Liver (tissue), 8 donors: ENCODE measurements at regions not wholly inside any gene's neighbourhood (a gene's known extent, or its start where the extent isn't known, plus 50 kb on each side); places are given as distances from the start of the nearest gene placed in this dataset.

ENCODE experiments used
- DNase-seq: peaks from one replicate; pipeline ENCODE4 v3.0.0-alpha.2; 2017; ENCODE audit warnings: low spot score
- H3K27ac ChIP-seq, 2 donors: one replicate each; pipeline ENCODE4 v1.7.0; 2013; ENCODE audit warnings: inconsistent platforms in 2 of 2, low read length in 2 of 2, control low read depth in 1 of 2, low read depth in 1 of 2, mild to moderate bottlenecking in 1 of 2
- H3K27me3 ChIP-seq, 4 donors: one replicate each; pipeline versions ENCODE4 v1.6.1 to v1.7.0; 2013; ENCODE audit warnings: low read length in 3 of 4, inconsistent platforms in 1 of 4, mild to moderate bottlenecking in 1 of 4, moderate library complexity in 1 of 4; ENCODE audit not compliant: control insufficient read depth in 4 of 4, insufficient read depth in 4 of 4
- H3K36me3 ChIP-seq, 4 donors: one replicate each; pipeline versions ENCODE4 v1.6.1 to v1.7.0; 2013; ENCODE audit warnings: low read length in 3 of 4, mild to moderate bottlenecking in 3 of 4, low read depth in 1 of 4, moderate library complexity in 1 of 4; ENCODE audit not compliant: control insufficient read depth in 4 of 4, insufficient read depth in 3 of 4
- H3K4me1 ChIP-seq, 4 donors: one replicate each; pipeline versions ENCODE4 v1.6.1 to v1.7.0; 2013; ENCODE audit warnings: low read length in 3 of 4, mild to moderate bottlenecking in 3 of 4, moderate library complexity in 1 of 4; ENCODE audit not compliant: control insufficient read depth in 4 of 4, insufficient read depth in 4 of 4
- H3K4me3 ChIP-seq, 3 donors: one replicate each; pipeline versions ENCODE4 v1.6.1 to v1.7.0; 2013; ENCODE audit warnings: low read length in 3 of 3, control low read depth in 1 of 3, low read depth in 1 of 3, mild to moderate bottlenecking in 1 of 3
- H3K9ac ChIP-seq, 2 donors: one replicate each; pipeline ENCODE4 v1.7.0; 2013; ENCODE audit warnings: low read length in 2 of 2, mild to moderate bottlenecking in 2 of 2, moderate library complexity in 2 of 2, control low read depth in 1 of 2, low read depth in 1 of 2
- H3K9me3 ChIP-seq, 4 donors: one replicate each; pipeline versions ENCODE4 v1.6.1 to v1.7.0; 2013; ENCODE audit warnings: low read length in 3 of 4; ENCODE audit not compliant: control insufficient read depth in 4 of 4
- FOXA2 ChIP-seq: IDR thresholded peaks from 2 replicates; pipeline ENCODE4 v1.6.1; 2016; ENCODE audit warnings: antibody characterized with exemption
- GABPA ChIP-seq, 2 donors: IDR thresholded peaks in 1 of 2; conservative IDR thresholded peaks in 1 of 2; 2 replicates each; pipeline ENCODE4 v1.6.1; 2016; ENCODE audit warnings: antibody characterized with exemption in 2 of 2, mild to moderate bottlenecking in 1 of 2, moderate library complexity in 1 of 2
- HNF4A ChIP-seq, 2 donors: conservative IDR thresholded peaks; 2 replicates each; pipeline ENCODE4 v1.6.1; 2016; ENCODE audit warnings: antibody characterized with exemption in 2 of 2, mild to moderate bottlenecking in 2 of 2
- HNF4G ChIP-seq: IDR thresholded peaks from 2 replicates; pipeline ENCODE4 v1.6.1; 2016; ENCODE audit warnings: antibody characterized with exemption
- JUND ChIP-seq, 2 donors: IDR thresholded peaks; 2 replicates each; pipeline ENCODE4 v1.6.1; 2016; ENCODE audit warnings: antibody characterized with exemption in 2 of 2
- NR2F2 ChIP-seq: IDR thresholded peaks from 2 replicates; pipeline ENCODE4 v1.6.1; 2016; ENCODE audit warnings: antibody characterized with exemption
- RAD21 ChIP-seq, 2 donors: IDR thresholded peaks; 2 replicates each; pipeline ENCODE4 v1.6.1; 2016; ENCODE audit warnings: antibody characterized with exemption in 2 of 2, mild to moderate bottlenecking in 2 of 2
- RXRA ChIP-seq, 2 donors: IDR thresholded peaks; 2 replicates each; pipeline ENCODE4 v1.6.1; 2017 to 2018; ENCODE audit warnings: antibody characterized with exemption in 2 of 2, mild to moderate bottlenecking in 1 of 2
- TAF1 ChIP-seq: conservative IDR thresholded peaks from 2 replicates; pipeline ENCODE4 v1.6.1; 2016; ENCODE audit warnings: antibody characterized with exemption, mild to moderate bottlenecking
- YY1 ChIP-seq: IDR thresholded peaks from 2 replicates; pipeline ENCODE4 v1.6.1; 2016; ENCODE audit warnings: antibody characterized with exemption, mild to moderate bottlenecking
- WGBS: extraction: QIAGEN DNeasy Blood & Tissue Kit; methylation state at CpG from one replicate; pipeline ENCODE4 v1.1.7; 2013; 5-methylcytosine and 5-hydroxymethylcytosine counted together
- TF ChIP-seq, protein P1 (sequence below): IDR thresholded peaks from 2 replicates; pipeline ENCODE4 v1.6.1; 2016; ENCODE audit warnings: antibody characterized with exemption, mild to moderate bottlenecking
- TF ChIP-seq, protein P2 (sequence below): IDR thresholded peaks from 2 replicates; pipeline ENCODE4 v1.6.1; 2016; ENCODE audit warnings: antibody characterized with exemption
- TF ChIP-seq, protein P3 (sequence below): IDR thresholded peaks from 2 replicates; pipeline ENCODE4 v1.6.1; 2016; ENCODE audit warnings: antibody characterized with exemption
- TF ChIP-seq, protein P4 (sequence below): fragments of 150-350 bp; IDR thresholded peaks from 2 replicates; pipeline ENCODE4 v1.5.1; 2017; ENCODE audit warnings: improper control_type of control experiment, low read depth, low read length; ENCODE audit not compliant: missing input control
- TF ChIP-seq, protein P5 (sequence below): IDR thresholded peaks from 2 replicates; pipeline ENCODE4 v1.6.1; 2016; ENCODE audit warnings: antibody characterized with exemption
- donor health status: healthy.
- donor health status: healthy.
- donor health status: healthy.
- donor health status: healthy.
- donor health status: healthy.

DNA sequence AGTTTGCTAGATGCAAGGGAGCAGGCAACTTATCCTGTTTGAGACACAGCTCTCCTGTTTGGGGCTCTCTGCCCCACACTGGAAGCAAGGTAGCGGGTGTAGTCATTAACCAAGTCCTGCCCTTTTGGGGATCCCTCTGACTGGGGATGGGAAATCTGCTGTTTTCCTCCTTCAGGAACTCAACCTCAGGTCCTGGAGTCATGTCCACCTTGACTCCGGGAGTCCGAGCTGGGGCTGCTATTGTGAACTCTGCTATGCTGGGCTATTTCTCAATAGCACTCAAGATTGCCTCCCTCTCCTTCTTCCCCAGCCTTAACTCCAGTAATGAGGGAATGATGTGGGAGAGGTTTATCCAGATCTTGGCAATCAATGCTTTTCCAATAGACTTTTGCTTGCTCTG, 54.1 kb upstream of the CHD6 start:
- WGBS, result 91% methylated on average over 3 of the region's 3 CpGs
- Histone ChIP-seq H3K9me3 (peaks cover 0 to 2% (median 0%) of the 10 kb centered on the region in 4 donors), H3K4me1 (no peaks in the 10 kb centered on the region), H3K27ac (no peak overlapping the region), H3K9ac (no peak overlapping the region), H3K27me3 (peaks cover 0 to 4% (median 0%) of the 10 kb centered on the region in 4 donors), H3K4me3 (no peak overlapping the region), H3K36me3 (no peaks in the 10 kb centered on the region)
- TF ChIP-seq JUND (IDR thresholded peaks at IDR 0.05) (no peak), RXRA (IDR thresholded peaks at IDR 0.05) (no peak), FOXA2 (no peak), NR2F2 (no peak), TAF1 (no peak)
- TF ChIP-seq, protein P1, sequence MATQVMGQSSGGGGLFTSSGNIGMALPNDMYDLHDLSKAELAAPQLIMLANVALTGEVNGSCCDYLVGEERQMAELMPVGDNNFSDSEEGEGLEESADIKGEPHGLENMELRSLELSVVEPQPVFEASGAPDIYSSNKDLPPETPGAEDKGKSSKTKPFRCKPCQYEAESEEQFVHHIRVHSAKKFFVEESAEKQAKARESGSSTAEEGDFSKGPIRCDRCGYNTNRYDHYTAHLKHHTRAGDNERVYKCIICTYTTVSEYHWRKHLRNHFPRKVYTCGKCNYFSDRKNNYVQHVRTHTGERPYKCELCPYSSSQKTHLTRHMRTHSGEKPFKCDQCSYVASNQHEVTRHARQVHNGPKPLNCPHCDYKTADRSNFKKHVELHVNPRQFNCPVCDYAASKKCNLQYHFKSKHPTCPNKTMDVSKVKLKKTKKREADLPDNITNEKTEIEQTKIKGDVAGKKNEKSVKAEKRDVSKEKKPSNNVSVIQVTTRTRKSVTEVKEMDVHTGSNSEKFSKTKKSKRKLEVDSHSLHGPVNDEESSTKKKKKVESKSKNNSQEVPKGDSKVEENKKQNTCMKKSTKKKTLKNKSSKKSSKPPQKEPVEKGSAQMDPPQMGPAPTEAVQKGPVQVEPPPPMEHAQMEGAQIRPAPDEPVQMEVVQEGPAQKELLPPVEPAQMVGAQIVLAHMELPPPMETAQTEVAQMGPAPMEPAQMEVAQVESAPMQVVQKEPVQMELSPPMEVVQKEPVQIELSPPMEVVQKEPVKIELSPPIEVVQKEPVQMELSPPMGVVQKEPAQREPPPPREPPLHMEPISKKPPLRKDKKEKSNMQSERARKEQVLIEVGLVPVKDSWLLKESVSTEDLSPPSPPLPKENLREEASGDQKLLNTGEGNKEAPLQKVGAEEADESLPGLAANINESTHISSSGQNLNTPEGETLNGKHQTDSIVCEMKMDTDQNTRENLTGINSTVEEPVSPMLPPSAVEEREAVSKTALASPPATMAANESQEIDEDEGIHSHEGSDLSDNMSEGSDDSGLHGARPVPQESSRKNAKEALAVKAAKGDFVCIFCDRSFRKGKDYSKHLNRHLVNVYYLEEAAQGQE, result no peak
- TF ChIP-seq, protein P2, sequence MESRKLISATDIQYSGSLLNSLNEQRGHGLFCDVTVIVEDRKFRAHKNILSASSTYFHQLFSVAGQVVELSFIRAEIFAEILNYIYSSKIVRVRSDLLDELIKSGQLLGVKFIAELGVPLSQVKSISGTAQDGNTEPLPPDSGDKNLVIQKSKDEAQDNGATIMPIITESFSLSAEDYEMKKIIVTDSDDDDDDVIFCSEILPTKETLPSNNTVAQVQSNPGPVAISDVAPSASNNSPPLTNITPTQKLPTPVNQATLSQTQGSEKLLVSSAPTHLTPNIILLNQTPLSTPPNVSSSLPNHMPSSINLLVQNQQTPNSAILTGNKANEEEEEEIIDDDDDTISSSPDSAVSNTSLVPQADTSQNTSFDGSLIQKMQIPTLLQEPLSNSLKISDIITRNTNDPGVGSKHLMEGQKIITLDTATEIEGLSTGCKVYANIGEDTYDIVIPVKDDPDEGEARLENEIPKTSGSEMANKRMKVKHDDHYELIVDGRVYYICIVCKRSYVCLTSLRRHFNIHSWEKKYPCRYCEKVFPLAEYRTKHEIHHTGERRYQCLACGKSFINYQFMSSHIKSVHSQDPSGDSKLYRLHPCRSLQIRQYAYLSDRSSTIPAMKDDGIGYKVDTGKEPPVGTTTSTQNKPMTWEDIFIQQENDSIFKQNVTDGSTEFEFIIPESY, result no peak
- DNase-seq, result no peak

DNA sequence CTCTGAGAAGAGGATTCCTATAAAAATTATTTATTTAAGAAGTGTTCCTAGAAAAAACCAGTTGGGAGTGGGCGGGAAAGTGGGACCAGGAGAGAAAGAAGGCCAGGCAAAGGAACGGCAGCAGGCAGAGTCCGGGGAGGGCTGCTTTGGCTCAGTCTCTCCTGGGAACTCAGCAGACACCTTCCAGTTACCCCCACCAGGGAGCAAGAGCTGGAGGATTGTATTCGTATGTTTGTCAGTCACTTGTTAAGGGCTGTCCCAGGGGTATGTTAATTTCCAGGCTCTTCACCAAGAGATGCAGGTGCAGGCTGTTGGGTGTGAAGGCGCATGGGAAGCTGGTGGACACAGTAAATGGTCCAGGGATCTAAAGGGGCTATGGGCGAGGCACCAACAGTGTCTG, 53.0 kb upstream of the CHD6 start:
- no peak overlapping the region for H3K4me3 ChIP-seq
- DNase-seq, result no peak
- WGBS, result 78% methylated on average over 6 of the region's 6 CpGs
- no peaks in the 10 kb centered on the region for H3K4me1 ChIP-seq
- no peak for TF ChIP-seq HNF4G
- TF ChIP-seq JUND (IDR thresholded peaks at IDR 0.05), result no peak
- TF ChIP-seq, protein P2, result no peak
- no peak for TF ChIP-seq GABPA (IDR thresholded peaks at IDR 0.05 in 1 of 2, conservative IDR thresholded peaks at IDR 0.05 in 1 of 2)
- no peak overlapping the region for H3K9ac ChIP-seq
- H3K27me3 ChIP-seq, result peaks cover 0 to 4% (median 0%) of the 10 kb centered on the region in 4 donors
- peaks cover 0 to 2% (median 0%) of the 10 kb centered on the region in 4 donors for H3K9me3 ChIP-seq
- no peaks in the 10 kb centered on the region for H3K36me3 ChIP-seq
- H3K27ac ChIP-seq, result no peak overlapping the region

DNA sequence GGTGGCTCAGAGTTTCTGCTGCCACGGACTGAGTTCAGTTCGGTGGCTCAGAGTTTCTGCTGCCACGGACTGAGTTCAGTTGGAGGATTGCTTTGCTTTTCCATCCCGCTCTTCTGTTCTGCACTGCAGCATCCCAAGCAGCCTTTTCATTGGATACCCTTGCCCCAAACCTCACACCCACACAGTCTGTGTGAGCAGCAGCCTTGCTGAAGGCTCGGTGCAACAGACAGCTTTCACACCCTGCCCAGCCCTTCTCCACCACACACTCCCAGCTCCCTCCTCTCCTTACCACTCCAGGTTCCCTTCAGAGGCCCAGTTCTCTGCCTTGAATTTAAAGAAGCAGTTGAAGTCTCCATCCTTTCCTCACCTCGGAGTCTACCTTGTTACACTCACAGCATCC, 52.5 kb upstream of the CHD6 start:
- Histone ChIP-seq H3K4me1 (no peaks in the 10 kb centered on the region), H3K27me3 (peaks cover 0 to 4% (median 0%) of the 10 kb centered on the region in 4 donors), H3K9me3 (peaks cover 0 to 2% (median 0%) of the 10 kb centered on the region in 4 donors), H3K36me3 (no peaks in the 10 kb centered on the region), H3K4me3 (no peak overlapping the region), H3K9ac (no peak overlapping the region), H3K27ac (no peak overlapping the region)
- no peak for DNase-seq
- 73% methylated on average over 6 of the region's 6 CpGs for WGBS
- TF ChIP-seq HNF4A (conservative IDR thresholded peaks at IDR 0.05) (no peak), FOXA2 (no peak), RXRA (IDR thresholded peaks at IDR 0.05) (no peak), HNF4G (no peak), YY1 (no peak), RAD21 (IDR thresholded peaks at IDR 0.05) (no peak)
- TF ChIP-seq, protein P3, sequence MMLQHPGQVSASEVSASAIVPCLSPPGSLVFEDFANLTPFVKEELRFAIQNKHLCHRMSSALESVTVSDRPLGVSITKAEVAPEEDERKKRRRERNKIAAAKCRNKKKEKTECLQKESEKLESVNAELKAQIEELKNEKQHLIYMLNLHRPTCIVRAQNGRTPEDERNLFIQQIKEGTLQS, result no peak
- TF ChIP-seq, protein P4, sequence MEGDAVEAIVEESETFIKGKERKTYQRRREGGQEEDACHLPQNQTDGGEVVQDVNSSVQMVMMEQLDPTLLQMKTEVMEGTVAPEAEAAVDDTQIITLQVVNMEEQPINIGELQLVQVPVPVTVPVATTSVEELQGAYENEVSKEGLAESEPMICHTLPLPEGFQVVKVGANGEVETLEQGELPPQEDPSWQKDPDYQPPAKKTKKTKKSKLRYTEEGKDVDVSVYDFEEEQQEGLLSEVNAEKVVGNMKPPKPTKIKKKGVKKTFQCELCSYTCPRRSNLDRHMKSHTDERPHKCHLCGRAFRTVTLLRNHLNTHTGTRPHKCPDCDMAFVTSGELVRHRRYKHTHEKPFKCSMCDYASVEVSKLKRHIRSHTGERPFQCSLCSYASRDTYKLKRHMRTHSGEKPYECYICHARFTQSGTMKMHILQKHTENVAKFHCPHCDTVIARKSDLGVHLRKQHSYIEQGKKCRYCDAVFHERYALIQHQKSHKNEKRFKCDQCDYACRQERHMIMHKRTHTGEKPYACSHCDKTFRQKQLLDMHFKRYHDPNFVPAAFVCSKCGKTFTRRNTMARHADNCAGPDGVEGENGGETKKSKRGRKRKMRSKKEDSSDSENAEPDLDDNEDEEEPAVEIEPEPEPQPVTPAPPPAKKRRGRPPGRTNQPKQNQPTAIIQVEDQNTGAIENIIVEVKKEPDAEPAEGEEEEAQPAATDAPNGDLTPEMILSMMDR, result no peak
- TF ChIP-seq, protein P5, sequence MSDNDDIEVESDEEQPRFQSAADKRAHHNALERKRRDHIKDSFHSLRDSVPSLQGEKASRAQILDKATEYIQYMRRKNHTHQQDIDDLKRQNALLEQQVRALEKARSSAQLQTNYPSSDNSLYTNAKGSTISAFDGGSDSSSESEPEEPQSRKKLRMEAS, result no peak
